Smooth muscle cell (in vitro differentiated cells): ENCODE measurements at regions not wholly inside any gene's neighbourhood (a gene's known extent, or its start where the extent isn't known, plus 50 kb on each side); places are given as distances from the start of the nearest gene placed in this dataset.

ENCODE experiments used
- DNase-seq: peaks from one replicate; lab custom pipeline; 2025; ENCODE audit not compliant: unreplicated experiment; lab: John Stamatoyannopoulos, UW
- H2AFZ ChIP-seq: fragments of 200-600 bp; sonication (generic); 2 replicates; pipeline ENCODE4 v1.6.0; 2016; ENCODE audit warnings: antibody characterized with exemption, low read depth, mild to moderate bottlenecking
- H3F3A ChIP-seq: fragments of 200-600 bp; sonication (generic); 2 replicates; pipeline ENCODE4 v1.6.0; 2017; ENCODE audit warnings: antibody characterized with exemption, low read depth
- H3K27ac ChIP-seq: fragments of 200-600 bp; sonication (generic); 2 replicates; pipeline ENCODE4 v1.5.1; 2016; ENCODE audit warnings: low read depth, mild to moderate bottlenecking
- H3K27me3 ChIP-seq: fragments of 200-600 bp; sonication (generic); 2 replicates; pipeline ENCODE4 v1.6.1; 2016; ENCODE audit warnings: low read depth, mild to moderate bottlenecking
- H3K36me3 ChIP-seq: fragments of 200-600 bp; sonication (generic); 2 replicates; pipeline ENCODE4 v1.5.1; 2016; ENCODE audit warnings: low read depth
- H3K4me1 ChIP-seq: fragments of 200-600 bp; sonication (generic); 2 replicates; pipeline ENCODE4 v1.5.1; 2016; ENCODE audit warnings: low read depth
- H3K4me2 ChIP-seq: fragments of 200-600 bp; sonication (generic); 2 replicates; pipeline ENCODE4 v1.6.0; 2016; ENCODE audit warnings: mild to moderate bottlenecking
- H3K4me3 ChIP-seq: fragments of 200-600 bp; sonication (generic); 2 replicates; pipeline ENCODE4 v1.5.1; 2016; ENCODE audit warnings: mild to moderate bottlenecking
- H3K79me2 ChIP-seq: fragments of 200-600 bp; sonication (generic); 2 replicates; pipeline ENCODE4 v1.6.0; 2016; ENCODE audit warnings: low read depth, mild to moderate bottlenecking
- H3K9ac ChIP-seq: fragments of 200-600 bp; sonication (generic); 2 replicates; pipeline ENCODE4 v1.6.0; 2016; ENCODE audit warnings: low read depth
- H3K9me3 ChIP-seq: fragments of 200-600 bp; sonication (generic); replicated peaks from 2 replicates; pipeline ENCODE4 v1.5.1; 2016; ENCODE audit warnings: low read depth
- H4K20me1 ChIP-seq: fragments of 200-600 bp; sonication (generic); 2 replicates; pipeline ENCODE4 v1.6.0; 2016; ENCODE audit warnings: low read depth
- WGBS: methylation state at CpG from one replicate; pipeline ENCODE4 v1.1.7; 2016; ENCODE audit warnings: low lambda C conversion rate; 5-methylcytosine and 5-hydroxymethylcytosine counted together
- TF ChIP-seq, protein P1 (sequence below): fragments of 200-600 bp; sonication (generic); IDR thresholded peaks from 2 replicates; pipeline ENCODE4 v1.5.1; 2017; ENCODE audit warnings: borderline replicate concordance, mild to moderate bottlenecking, antibody characterized with exemption; ENCODE audit not compliant: insufficient read depth, poor library complexity, severe bottlenecking

DNA sequence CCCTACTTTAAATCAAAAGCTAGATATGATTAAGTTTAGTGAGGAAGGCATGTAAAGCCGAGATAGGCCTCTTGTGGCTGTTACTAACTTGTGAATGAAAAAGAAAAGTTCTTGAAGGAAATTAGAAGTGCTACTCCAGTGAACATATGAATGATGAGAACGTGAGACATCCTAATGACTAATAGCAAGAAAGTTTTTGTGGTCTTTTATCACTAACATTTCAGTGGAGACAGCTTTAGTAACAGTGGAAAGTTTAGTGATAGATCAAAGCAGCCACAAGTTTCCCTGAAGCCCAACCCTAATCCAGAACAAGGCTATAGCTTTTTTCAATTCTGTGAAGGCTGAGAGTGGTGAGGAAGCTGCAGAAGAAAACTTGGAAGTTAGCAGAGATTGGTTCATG is 73.6 kb upstream of the LRRC8B start:
- Histone ChIP-seq H4K20me1 (no peaks in the 10 kb centered on the region), H3K27me3 (no peaks in the 10 kb centered on the region), H3K9ac (no peak overlapping the region), H3K27ac (peak overlapping the region; percentile 70), H2AFZ (no peak overlapping the region), H3K4me1 (no peaks in the 10 kb centered on the region), H3K9me3 (no peaks in the 10 kb centered on the region), H3K79me2 (no peaks in the 10 kb centered on the region), H3K4me3 (no peak overlapping the region), H3F3A (peaks cover 4% of the 10 kb centered on the region), H3K36me3 (no peaks in the 10 kb centered on the region), H3K4me2 (peak overlapping the region; percentile 72)
- 6% methylated on average over 2 of the region's 2 CpGs for WGBS
- no peak for DNase-seq
- TF ChIP-seq, protein P1, sequence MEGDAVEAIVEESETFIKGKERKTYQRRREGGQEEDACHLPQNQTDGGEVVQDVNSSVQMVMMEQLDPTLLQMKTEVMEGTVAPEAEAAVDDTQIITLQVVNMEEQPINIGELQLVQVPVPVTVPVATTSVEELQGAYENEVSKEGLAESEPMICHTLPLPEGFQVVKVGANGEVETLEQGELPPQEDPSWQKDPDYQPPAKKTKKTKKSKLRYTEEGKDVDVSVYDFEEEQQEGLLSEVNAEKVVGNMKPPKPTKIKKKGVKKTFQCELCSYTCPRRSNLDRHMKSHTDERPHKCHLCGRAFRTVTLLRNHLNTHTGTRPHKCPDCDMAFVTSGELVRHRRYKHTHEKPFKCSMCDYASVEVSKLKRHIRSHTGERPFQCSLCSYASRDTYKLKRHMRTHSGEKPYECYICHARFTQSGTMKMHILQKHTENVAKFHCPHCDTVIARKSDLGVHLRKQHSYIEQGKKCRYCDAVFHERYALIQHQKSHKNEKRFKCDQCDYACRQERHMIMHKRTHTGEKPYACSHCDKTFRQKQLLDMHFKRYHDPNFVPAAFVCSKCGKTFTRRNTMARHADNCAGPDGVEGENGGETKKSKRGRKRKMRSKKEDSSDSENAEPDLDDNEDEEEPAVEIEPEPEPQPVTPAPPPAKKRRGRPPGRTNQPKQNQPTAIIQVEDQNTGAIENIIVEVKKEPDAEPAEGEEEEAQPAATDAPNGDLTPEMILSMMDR = no peak

DNA sequence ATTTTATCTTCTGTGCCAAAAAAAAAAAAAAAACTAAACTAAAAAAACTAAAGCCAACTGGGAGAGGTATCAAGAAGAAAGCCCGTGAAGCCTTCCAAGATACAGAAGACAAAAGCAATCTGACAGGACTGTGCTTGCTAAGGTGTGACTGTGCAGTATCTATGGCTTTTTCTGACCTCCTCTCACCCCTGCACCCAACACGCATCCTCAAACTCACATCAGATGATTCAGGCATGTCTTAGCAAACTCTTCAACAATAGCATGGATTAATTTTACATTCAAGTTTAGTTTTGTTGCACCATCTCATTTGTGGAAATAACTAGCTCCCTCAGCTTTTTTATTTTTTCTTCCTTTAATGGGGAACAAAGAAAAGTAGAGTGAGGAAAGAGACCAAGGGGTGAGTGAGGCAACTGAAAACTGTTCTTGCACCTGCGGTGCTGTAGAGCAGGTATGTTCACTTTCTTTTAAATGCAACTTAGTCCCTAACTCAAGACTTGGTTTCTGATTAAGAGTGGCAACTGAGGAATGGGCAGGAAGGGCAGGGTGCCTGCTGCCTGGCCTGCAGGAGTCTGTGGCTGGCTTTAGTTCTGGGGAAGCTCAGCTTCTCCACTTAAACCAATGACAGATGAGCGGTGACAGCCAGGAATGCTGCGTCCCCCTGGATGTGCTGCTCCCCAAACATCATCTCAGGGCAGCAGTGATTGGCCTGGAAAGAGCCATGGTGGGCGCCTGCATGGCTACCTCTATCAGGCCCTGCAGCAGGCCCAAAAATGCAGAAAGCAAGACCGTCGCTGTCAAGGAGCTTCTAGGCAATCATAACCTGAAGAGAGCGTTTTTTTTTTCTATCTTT is 71.3 kb upstream of the LRRC8B start:
- 94% methylated on average over 9 of the region's 9 CpGs for WGBS
- Histone ChIP-seq H3F3A (peaks cover 4% of the 10 kb centered on the region), H3K36me3 (no peaks in the 10 kb centered on the region), H3K4me2 (no peak overlapping the region), H2AFZ (no peak overlapping the region), H3K4me3 (no peak overlapping the region), H4K20me1 (no peaks in the 10 kb centered on the region), H3K27ac (no peak overlapping the region), H3K27me3 (no peaks in the 10 kb centered on the region), H3K9ac (no peak overlapping the region), H3K9me3 (no peaks in the 10 kb centered on the region), H3K4me1 (no peaks in the 10 kb centered on the region), H3K79me2 (no peaks in the 10 kb centered on the region)
- TF ChIP-seq, protein P1 = no peak
- no peak for DNase-seq

DNA sequence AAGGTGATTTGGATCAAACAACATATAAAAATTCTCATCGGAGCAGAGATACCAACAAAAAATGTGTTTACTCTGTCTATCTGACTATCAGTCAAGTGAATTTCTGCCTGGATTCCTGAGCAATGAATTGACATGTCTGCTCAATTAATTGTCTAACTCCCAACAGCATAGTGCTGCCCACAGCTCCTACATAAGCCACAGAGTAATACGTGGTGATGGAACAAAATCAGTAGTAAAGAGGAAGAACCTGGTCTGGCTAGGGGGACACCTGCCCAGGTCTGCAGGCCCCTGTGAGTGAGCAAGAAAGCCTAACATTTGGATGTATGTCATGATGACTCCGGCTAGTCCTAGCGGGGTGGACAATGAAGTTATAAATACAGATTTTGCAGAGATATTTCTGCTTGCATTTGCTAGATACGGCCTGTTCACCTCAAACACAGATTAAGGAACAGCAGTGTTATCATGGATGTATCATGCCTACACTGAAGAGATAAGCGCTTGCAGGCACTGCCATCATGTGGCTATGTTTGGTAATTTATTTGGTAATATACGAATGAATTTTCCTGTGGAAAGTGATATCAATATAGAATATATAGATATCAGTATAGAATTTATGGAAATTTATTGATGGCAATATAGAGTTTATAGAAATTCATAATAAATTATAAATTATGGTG is 69.6 kb upstream of the LRRC8B start:
- no peaks in the 10 kb centered on the region for H3K27me3 ChIP-seq
- H3K4me1 ChIP-seq = no peaks in the 10 kb centered on the region
- no peak overlapping the region for H3K4me3 ChIP-seq
- H3F3A ChIP-seq = peaks cover 4% of the 10 kb centered on the region
- peak overlapping the region; percentile 42 for H3K4me2 ChIP-seq
- H3K27ac ChIP-seq = no peak overlapping the region
- WGBS = 29% methylated on average over 7 of the region's 7 CpGs
- no peak overlapping the region for H3K9ac ChIP-seq
- TF ChIP-seq, protein P1 = peak; percentile 64
- DNase-seq = no peak
- H3K36me3 ChIP-seq = no peaks in the 10 kb centered on the region
- no peak overlapping the region for H2AFZ ChIP-seq
- no peaks in the 10 kb centered on the region for H4K20me1 ChIP-seq
- no peaks in the 10 kb centered on the region for H3K79me2 ChIP-seq
- H3K9me3 ChIP-seq = no peaks in the 10 kb centered on the region
